Ovary (tissue), 3 donors: ENCODE measurements at regions not wholly inside any gene's neighbourhood (a gene's known extent, or its start where the extent isn't known, plus 50 kb on each side); places are given as distances from the start of the nearest gene placed in this dataset.

Experiments
- POLR2A ChIP-seq: fragments of 450-650 bp; IDR thresholded peaks from one replicate; pipeline ENCODE4 v1.6.1; 2017; ENCODE audit warnings: antibody characterized with exemption, mild to moderate bottlenecking, moderate library complexity
- TF ChIP-seq, protein P1 (sequence below), 3 donors: fragments of 450-650 bp in 2 of 3; fragments of 200-600 bp in 1 of 3; IDR thresholded peaks; one replicate each; pipeline versions ENCODE4 v1.5.1 to v1.8.0; 2016 to 2022; ENCODE audit warnings: antibody characterized with exemption in 3 of 3, mild to moderate bottlenecking in 1 of 3
- donor health status: DM: no; HTN: no; CAD: no.

DNA sequence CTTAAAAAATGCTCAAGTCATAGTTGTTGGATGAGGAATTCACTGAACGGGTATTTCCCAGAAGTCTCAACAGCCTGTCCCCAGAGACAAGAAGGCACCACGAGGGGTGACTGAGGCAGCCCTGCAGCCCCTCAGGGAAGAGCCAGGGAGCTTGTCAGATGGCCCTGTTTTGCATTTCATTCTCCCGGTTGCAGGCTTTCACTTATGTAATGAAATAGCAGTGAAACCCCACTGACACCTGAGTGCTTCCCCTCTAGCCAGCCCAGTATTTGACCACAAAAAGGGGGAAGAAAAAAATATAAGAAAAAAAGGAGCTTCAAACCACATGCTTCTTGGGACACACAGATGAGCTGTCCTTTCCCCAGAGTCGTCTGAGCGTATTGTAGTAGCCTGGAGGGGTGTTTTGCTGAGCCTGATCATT, 75.3 kb upstream of the IL12B start:
- TF ChIP-seq POLR2A = no peak
- TF ChIP-seq, protein P1, sequence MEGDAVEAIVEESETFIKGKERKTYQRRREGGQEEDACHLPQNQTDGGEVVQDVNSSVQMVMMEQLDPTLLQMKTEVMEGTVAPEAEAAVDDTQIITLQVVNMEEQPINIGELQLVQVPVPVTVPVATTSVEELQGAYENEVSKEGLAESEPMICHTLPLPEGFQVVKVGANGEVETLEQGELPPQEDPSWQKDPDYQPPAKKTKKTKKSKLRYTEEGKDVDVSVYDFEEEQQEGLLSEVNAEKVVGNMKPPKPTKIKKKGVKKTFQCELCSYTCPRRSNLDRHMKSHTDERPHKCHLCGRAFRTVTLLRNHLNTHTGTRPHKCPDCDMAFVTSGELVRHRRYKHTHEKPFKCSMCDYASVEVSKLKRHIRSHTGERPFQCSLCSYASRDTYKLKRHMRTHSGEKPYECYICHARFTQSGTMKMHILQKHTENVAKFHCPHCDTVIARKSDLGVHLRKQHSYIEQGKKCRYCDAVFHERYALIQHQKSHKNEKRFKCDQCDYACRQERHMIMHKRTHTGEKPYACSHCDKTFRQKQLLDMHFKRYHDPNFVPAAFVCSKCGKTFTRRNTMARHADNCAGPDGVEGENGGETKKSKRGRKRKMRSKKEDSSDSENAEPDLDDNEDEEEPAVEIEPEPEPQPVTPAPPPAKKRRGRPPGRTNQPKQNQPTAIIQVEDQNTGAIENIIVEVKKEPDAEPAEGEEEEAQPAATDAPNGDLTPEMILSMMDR (IDR thresholded peaks at IDR 0.05) = no peak
